ENCODE measurements at regions not wholly inside any gene's neighbourhood (a gene's known extent, or its start where the extent isn't known, plus 50 kb on each side); places are given as distances from the start of the nearest gene placed in this dataset.
"Not testable (repeated sequence)": the region's sequence is repeated elsewhere in the genome, so short reads cannot be mapped to it uniquely, and the experiment has no call there.

DNA sequence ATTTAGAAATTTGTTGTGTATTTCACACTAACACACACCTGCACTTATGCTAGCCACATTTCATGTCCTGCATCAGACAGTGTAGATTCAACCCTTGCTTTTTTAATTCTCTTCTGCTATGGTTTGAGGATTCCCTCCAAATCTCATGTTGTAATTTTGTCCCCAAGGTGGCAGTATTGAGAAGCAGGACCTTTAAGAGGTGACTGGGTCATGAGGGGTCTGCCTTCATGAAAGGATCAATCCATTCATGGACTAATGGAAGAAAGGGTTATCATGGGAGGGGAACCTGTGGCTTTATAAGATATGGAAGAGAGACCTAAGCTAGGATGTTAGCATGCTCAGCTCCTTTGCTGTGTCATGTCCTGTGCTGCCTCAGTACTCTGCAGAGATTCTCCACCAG, 1032.2 kb downstream of the CDH11 start:
- no peaks in the 10 kb centered on the region for H3K36me3 Mint-ChIP-seq (ENCODE audit: low read depth)
- no peaks in the 10 kb centered on the region for H3K4me1 Mint-ChIP-seq (ENCODE audit: low read depth)
- peaks cover 15% of the 10 kb centered on the region for H3K9me3 Mint-ChIP-seq
- intact Hi-C loops (cut with micrococcal nuclease), result loop anchor here (5.0 kb wide), 1 partner anchor 1028 kb away; no protein-coding TSS in a partner anchor
- CTCF ChIA-PET, result no interaction called here
- no peak overlapping the region for H3K4me3 Mint-ChIP-seq
- H3K27me3 Mint-ChIP-seq (ENCODE audit: low read depth), result no peaks in the 10 kb centered on the region
- H3K27ac Mint-ChIP-seq, result no peak overlapping the region
- no peak for DNase-seq

DNA sequence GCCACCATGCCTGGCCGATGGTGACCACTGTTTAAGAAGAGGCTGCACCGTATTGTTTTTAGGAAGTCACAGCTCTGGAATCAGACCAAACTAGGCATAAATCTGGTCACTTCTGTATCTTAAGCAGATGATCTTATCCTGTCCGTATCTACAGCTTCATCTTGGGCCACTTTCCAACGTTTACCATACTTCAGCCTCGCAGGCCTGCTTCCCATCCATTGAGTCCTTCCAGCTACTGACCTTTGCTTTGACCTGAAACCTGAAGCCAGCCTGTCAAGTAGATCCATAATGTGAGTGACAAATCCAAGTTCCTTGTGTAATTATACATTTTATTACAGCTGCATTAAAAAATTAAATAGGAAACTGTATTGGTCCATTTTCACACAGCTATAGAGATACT, 1033.0 kb downstream of the CDH11 start:
- no peak overlapping the region for H3K27ac Mint-ChIP-seq
- H3K4me1 Mint-ChIP-seq (ENCODE audit: low read depth), result no peaks in the 10 kb centered on the region
- H3K4me3 Mint-ChIP-seq, result no peak overlapping the region
- peaks cover 13% of the 10 kb centered on the region for H3K9me3 Mint-ChIP-seq
- intact Hi-C loops (cut with micrococcal nuclease), result loop anchor here (5.0 kb wide), 1 partner anchor 1028 kb away; no protein-coding TSS in a partner anchor
- CTCF ChIA-PET, result no interaction called here
- H3K27me3 Mint-ChIP-seq (ENCODE audit: low read depth), result no peaks in the 10 kb centered on the region
- no peaks in the 10 kb centered on the region for H3K36me3 Mint-ChIP-seq (ENCODE audit: low read depth)
- DNase-seq, result no peak

DNA sequence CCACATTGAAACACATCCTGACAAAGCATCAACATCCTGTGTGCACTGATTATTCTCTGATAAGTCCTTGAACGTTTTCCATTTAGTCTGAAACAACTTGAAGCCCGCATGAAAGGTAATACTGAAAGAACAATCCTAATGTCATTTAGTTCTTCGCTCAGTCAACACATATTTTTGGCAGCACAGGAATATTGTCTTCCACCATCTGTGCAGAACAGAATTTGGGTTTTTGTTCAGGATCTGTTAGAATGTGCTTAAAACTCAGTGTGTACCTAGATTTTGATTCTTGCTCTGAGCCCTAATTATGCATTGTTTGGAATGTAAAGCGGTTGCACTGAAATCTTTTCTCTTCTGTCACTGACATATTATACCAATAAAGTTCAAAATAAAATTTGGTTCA, 1036.6 kb downstream of the CDH11 start:
- no peaks in the 10 kb centered on the region for H3K27me3 Mint-ChIP-seq (ENCODE audit: low read depth)
- no peak overlapping the region for H3K27ac Mint-ChIP-seq
- H3K9me3 Mint-ChIP-seq, result peaks cover 10% of the 10 kb centered on the region
- H3K4me1 Mint-ChIP-seq (ENCODE audit: low read depth), result no peaks in the 10 kb centered on the region
- CTCF ChIA-PET, result no interaction called here
- intact Hi-C loops (cut with micrococcal nuclease), result loop anchor here (5.0 kb wide), 1 partner anchor 1032 kb away; no protein-coding TSS in a partner anchor
- H3K36me3 Mint-ChIP-seq (ENCODE audit: low read depth), result no peaks in the 10 kb centered on the region
- no peak for DNase-seq
- no peak overlapping the region for H3K4me3 Mint-ChIP-seq

DNA sequence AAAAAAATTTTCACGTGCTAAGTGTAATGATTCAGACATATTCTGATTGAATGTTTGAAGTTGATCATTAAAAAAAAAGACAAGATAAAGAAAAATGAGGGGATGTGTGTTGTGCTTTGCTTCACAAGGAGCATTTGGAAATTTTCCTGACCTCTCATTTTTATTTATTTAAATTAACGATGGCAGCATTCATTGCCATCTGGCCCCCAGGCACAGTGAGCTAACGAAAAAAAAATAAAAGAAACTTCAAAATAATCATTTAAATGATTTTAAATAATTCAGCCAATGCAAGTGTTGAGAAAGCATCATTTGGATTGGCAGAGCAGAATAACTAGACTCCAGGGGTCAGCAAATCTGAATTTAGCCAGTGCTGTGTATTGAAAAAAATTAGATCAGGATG, 1037.2 kb downstream of the CDH11 start:
- DNase-seq, result no peak
- no peaks in the 10 kb centered on the region for H3K27me3 Mint-ChIP-seq (ENCODE audit: low read depth)
- H3K4me3 Mint-ChIP-seq, result no peak overlapping the region
- CTCF ChIA-PET, result no interaction called here
- no peaks in the 10 kb centered on the region for H3K4me1 Mint-ChIP-seq (ENCODE audit: low read depth)
- H3K36me3 Mint-ChIP-seq (ENCODE audit: low read depth), result no peaks in the 10 kb centered on the region
- intact Hi-C loops (cut with micrococcal nuclease), result loop anchor here (5.0 kb wide), 1 partner anchor 1033 kb away; no protein-coding TSS in a partner anchor
- peaks cover 9% of the 10 kb centered on the region for H3K9me3 Mint-ChIP-seq
- no peak overlapping the region for H3K27ac Mint-ChIP-seq

DNA sequence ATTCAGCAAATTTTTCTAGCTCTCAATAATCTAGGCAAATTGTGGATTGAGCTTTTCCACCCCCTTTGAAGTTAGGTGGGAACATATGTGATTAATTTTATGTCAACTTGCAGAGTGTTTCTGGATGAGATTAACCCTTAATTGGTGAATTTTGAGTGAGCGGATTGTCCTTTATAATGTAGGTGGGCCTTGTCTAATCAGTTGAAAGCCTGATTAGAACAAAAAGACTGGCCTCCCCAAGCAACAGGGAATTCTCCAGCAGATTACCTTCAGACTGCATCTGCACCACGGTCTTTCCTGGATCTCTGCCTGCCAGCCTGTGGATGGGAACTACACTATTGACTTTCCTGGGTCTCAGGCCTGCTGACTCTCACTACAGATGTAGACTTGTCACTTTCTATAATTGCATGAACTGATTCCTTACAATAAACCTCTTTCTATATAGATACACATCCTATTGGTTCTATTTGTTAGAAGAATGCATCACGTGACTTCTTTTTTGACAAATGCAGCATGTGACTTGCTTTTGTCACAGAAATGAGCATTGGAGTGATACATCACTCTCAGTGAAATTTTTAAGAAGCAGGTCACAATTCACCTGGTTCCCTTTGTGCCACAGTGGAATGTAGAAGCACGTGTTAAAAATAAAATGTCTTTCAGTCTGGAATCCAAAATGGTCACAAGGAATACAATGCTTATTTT, 1038.3 kb downstream of the CDH11 start:
- no peak overlapping the region for H3K27ac Mint-ChIP-seq
- no peaks in the 10 kb centered on the region for H3K4me1 Mint-ChIP-seq (ENCODE audit: low read depth)
- no peak overlapping the region for H3K4me3 Mint-ChIP-seq
- H3K27me3 Mint-ChIP-seq (ENCODE audit: low read depth), result no peaks in the 10 kb centered on the region
- no peaks in the 10 kb centered on the region for H3K36me3 Mint-ChIP-seq (ENCODE audit: low read depth)
- DNase-seq, result no peak
- CTCF ChIA-PET, result no interaction called here
- H3K9me3 Mint-ChIP-seq, result peaks cover 7% of the 10 kb centered on the region
- intact Hi-C loops (cut with micrococcal nuclease), result no loop called here

DNA sequence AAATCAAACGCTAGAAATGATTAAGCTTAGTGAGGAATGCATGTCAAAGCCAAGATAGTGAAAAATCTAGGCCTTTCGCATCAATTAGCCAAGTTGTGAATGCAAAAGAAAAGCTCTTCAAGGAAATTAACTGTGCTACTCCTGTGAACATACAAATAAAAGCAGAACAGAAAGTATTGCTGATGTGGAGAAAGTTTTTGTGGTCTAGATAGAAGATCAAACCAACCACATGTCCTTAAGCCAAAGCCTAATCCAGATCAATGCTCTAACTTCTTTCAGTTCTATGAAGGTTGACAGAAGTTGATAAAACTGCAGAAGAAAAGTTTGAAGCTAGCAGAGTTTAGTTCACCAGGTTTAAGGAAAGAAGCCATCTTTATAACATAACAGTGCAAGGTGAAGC, 1044.6 kb downstream of the CDH11 start:
- no peaks in the 10 kb centered on the region for H3K36me3 Mint-ChIP-seq (ENCODE audit: low read depth)
- H3K4me1 Mint-ChIP-seq (ENCODE audit: low read depth), result no peaks in the 10 kb centered on the region
- peaks cover 14% of the 10 kb centered on the region for H3K9me3 Mint-ChIP-seq
- no peak for DNase-seq
- H3K27me3 Mint-ChIP-seq (ENCODE audit: low read depth), result no peaks in the 10 kb centered on the region
- intact Hi-C loops (cut with micrococcal nuclease), result no loop called here
- CTCF ChIA-PET, result no interaction called here
- no peak overlapping the region for H3K4me3 Mint-ChIP-seq
- no peak overlapping the region for H3K27ac Mint-ChIP-seq

DNA sequence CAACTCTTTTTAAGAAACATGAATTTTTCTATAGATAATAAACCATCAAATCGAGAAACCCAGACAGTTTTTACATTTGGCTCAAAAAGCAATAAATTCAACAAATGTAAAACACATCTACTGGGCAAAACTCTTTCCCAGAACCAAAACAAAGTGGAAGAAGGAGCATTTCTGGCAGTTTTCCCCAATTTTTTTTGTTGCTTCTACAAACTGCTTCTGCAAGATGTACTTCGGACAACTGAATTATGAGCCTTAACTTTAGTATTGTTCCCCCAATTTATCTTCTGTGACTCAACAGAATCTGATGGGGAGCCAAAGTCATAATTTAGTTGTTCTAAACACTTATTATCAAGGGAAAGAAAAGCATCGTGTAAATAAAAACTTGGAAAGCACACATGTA, 1047.2 kb downstream of the CDH11 start:
- H3K9me3 Mint-ChIP-seq, result peaks cover 17% of the 10 kb centered on the region
- DNase-seq, result no peak
- H3K4me1 Mint-ChIP-seq (ENCODE audit: low read depth), result no peaks in the 10 kb centered on the region
- H3K27me3 Mint-ChIP-seq (ENCODE audit: low read depth), result no peaks in the 10 kb centered on the region
- CTCF ChIA-PET, result no interaction called here
- H3K36me3 Mint-ChIP-seq (ENCODE audit: low read depth), result no peaks in the 10 kb centered on the region
- intact Hi-C loops (cut with micrococcal nuclease), result no loop called here
- H3K4me3 Mint-ChIP-seq, result no peak overlapping the region
- H3K27ac Mint-ChIP-seq, result no peak overlapping the region

DNA sequence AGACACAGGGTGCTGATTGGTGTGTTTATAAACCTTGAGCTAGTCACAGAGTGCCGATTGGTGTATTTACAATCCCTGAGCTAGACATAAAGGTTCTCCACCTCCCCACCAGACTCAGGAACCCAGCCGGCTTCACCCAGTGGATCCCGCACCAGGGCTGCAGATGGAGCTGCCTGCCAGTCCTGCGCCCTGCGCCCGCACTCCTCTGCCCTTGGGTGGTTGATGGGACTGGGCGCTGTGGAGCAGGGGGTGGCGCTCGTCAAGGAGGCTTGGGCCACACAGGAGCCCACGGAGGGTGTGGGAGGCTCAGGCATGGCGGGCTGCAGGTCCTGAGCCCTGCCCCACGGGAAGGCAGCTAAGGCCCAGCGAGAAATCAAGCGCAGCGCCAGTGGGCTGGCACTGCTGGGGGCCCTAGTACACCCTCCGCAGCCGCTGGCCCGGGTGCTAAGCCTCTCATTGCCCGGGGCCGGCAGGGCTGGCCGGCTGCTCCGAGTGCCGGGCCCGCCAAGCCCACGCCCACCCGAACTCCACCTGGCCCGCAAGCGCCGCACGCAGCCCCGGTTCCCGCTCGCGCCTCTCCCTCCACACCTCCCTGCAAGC, 1049.6 kb downstream of the CDH11 start:
- CTCF ChIA-PET; H3K27me3 Mint-ChIP-seq (ENCODE audit: low read depth); H3K4me1 Mint-ChIP-seq (ENCODE audit: low read depth); H3K27ac Mint-ChIP-seq; DNase-seq; intact Hi-C loops (cut with micrococcal nuclease); H3K36me3 Mint-ChIP-seq (ENCODE audit: low read depth); H3K4me3 Mint-ChIP-seq: not testable (repeated sequence)
- H3K9me3 Mint-ChIP-seq, result peaks cover 18% of the 10 kb centered on the region

DNA sequence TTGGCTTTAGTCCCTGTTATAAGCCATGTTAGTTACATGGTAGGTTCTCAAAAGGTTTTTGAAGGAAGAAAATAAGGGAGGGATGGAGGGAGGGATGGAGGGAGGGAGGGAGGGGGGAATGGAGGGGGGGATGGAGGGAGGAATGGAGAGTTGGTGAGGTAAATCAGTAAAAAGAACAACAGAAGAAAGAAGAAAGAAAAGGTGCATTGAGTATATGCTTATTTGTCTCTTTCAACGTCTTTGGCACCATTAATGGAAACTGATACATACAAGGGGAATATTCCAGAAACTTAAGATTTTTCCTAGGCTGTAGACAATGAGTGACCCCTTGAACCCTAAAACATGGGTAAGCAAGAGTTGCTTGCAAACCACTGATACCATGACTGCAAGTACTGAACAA, 1056.3 kb downstream of the CDH11 start:
- H3K4me3 Mint-ChIP-seq, result no peak overlapping the region
- intact Hi-C loops (cut with micrococcal nuclease), result no loop called here
- CTCF ChIA-PET, result no interaction called here
- no peaks in the 10 kb centered on the region for H3K27me3 Mint-ChIP-seq (ENCODE audit: low read depth)
- H3K36me3 Mint-ChIP-seq (ENCODE audit: low read depth), result no peaks in the 10 kb centered on the region
- no peaks in the 10 kb centered on the region for H3K4me1 Mint-ChIP-seq (ENCODE audit: low read depth)
- H3K27ac Mint-ChIP-seq, result no peak overlapping the region
- H3K9me3 Mint-ChIP-seq, result peaks cover 11% of the 10 kb centered on the region
- DNase-seq, result no peak

DNA sequence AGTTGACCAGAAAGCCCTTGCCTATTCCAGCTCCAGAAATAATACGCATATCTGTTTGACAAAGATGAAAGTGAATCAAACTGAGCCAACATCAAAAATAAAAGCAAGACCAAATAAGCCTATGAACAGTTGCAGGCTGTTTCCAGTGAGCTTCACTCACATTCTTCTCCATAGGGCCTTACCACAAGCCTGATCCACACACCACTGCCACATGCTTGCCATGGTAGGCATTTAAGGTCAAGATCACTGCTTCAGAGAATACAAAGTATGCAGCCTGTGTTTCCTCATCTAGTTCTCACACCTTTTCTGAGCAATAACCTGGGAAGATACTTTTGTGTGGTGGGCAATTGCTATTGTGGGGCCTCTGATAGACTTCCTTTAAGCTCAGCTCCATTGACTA, 1060.2 kb downstream of the CDH11 start:
- Mint-ChIP-seq H3K27me3 (ENCODE audit: low read depth) (no peaks in the 10 kb centered on the region), H3K27ac (no peak overlapping the region), H3K4me3 (no peak overlapping the region), H3K9me3 (peaks cover 9% of the 10 kb centered on the region), H3K36me3 (ENCODE audit: low read depth) (no peaks in the 10 kb centered on the region), H3K4me1 (ENCODE audit: low read depth) (no peaks in the 10 kb centered on the region)
- DNase-seq, result no peak
- intact Hi-C loops (cut with micrococcal nuclease), result no loop called here
- CTCF ChIA-PET, result no interaction called here

DNA sequence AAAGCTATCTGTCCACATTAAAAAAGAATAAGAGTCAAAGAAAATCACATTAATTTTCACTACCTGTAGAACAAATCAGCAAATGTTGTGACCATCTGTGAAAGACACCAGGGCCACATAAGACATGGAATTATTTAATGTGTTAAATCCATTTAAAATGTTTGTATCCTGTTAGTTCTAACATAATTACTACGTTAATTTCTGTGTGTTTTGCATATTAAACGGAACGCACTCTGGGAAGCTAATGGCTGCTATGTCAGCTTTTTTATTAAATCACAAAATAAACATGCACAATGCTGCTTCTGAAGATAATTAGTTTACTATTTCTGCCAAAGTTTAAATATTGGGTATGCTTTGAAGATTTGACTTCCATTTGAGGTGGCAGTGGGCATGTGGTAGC, 1061.2 kb downstream of the CDH11 start:
- CTCF ChIA-PET, result interaction anchor here (0.6 kb wide), 1 partner anchor 84 kb away, joined by 4 read pairs; no protein-coding TSS in a partner anchor
- Mint-ChIP-seq H3K27ac (no peak overlapping the region), H3K4me1 (ENCODE audit: low read depth) (no peaks in the 10 kb centered on the region), H3K36me3 (ENCODE audit: low read depth) (no peaks in the 10 kb centered on the region), H3K27me3 (ENCODE audit: low read depth) (no peaks in the 10 kb centered on the region), H3K4me3 (no peak overlapping the region), H3K9me3 (peaks cover 9% of the 10 kb centered on the region)
- intact Hi-C loops (cut with micrococcal nuclease), result no loop called here
- no peak for DNase-seq

DNA sequence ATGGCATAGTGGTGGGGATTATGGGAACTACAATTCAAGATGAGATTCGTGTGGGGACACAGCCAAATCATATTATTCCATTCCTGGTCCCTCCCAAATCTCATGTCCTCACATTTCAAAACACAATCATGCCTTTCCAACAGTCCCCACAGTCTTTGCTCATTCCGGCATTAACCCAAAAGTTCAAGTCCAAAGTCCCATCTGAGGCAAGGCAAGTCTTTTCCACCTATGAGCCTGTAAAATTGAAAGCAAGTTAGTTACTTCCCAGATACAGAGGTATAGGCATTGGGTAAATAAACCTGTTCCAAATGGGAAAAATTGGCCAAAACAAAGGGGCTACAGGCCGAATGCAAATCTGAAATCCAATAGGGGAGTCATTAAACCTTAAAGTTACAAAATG, 1063.2 kb downstream of the CDH11 start:
- Mint-ChIP-seq H3K4me1 (ENCODE audit: low read depth) (no peaks in the 10 kb centered on the region), H3K27ac (no peak overlapping the region), H3K9me3 (peaks cover 9% of the 10 kb centered on the region), H3K36me3 (ENCODE audit: low read depth) (no peaks in the 10 kb centered on the region), H3K27me3 (ENCODE audit: low read depth) (no peaks in the 10 kb centered on the region), H3K4me3 (no peak overlapping the region)
- CTCF ChIA-PET, result no interaction called here
- intact Hi-C loops (cut with micrococcal nuclease), result no loop called here
- DNase-seq, result no peak

DNA sequence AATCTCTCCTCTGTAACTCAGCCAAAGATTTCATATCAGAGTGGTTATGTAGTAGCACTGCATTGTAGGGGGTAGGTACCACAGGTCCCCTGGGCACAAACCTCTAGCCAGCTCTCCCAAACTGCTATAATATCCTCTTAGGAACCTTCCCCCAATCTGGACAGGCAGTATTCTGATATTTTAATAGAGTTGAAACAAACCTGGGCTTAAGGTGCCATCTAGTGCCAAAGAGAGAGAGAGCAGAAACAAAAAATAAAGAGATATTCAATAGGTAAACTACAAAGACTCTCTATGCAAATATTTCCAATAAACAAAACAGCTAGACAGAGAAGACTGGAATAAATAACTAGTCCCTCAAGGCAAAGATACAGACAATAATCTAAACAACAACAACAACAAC, 1070.0 kb downstream of the CDH11 start:
- peaks cover 16% of the 10 kb centered on the region for H3K9me3 Mint-ChIP-seq
- H3K27ac Mint-ChIP-seq, result no peak overlapping the region
- no peaks in the 10 kb centered on the region for H3K27me3 Mint-ChIP-seq (ENCODE audit: low read depth)
- H3K4me3 Mint-ChIP-seq, result no peak overlapping the region
- intact Hi-C loops (cut with micrococcal nuclease), result no loop called here
- no peaks in the 10 kb centered on the region for H3K4me1 Mint-ChIP-seq (ENCODE audit: low read depth)
- CTCF ChIA-PET, result interaction anchor here (1.1 kb wide), 1 partner anchor 9 kb away, joined by 3 read pairs; no protein-coding TSS in a partner anchor
- H3K36me3 Mint-ChIP-seq (ENCODE audit: low read depth), result no peaks in the 10 kb centered on the region
- no peak for DNase-seq
